ENCODE measurements at regions not wholly inside any gene's neighbourhood (a gene's known extent, or its start where the extent isn't known, plus 50 kb on each side); places are given as distances from the start of the nearest gene placed in this dataset.

DNA sequence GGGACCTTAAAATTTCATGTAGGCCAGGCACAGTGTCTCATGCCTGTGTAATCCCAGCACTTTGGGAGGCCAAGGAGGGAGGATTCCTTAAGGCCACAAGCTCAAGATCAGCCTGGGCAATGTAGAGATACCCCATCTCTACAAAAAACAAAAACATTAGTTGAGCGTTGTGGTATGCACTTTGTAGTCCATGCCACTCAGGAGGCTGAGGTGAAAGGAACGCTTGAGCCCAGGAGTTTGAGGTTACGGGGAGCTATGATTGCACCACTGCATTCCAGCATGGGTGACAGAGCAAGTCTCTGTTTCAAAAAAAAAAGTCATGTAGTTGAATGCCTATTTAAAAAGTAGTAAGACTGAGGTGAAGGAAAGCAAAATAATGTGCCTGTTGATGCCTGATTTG is 83.5 kb downstream of the TTC6 start (continued):
- TF ChIP-seq CENPT (CRISPR knock-in tag; IDR thresholded peaks at IDR 0.05; ENCODE audit: low read depth) (no peak), BHLHE40 (IDR thresholded peaks at IDR 0.05; ENCODE audit: low read length) (no peak), ZFAT (CRISPR knock-in tag; conservative IDR thresholded peaks at IDR 0.05) (no peak), ZNF282 (IDR thresholded peaks at IDR 0.05; ENCODE audit: partially characterized antibody) (no peak), NR3C1 (CRISPR knock-in tag; IDR thresholded peaks at IDR 0.05) (no peak), FOSL1 (CRISPR knock-in tag; IDR thresholded peaks at IDR 0.05; ENCODE audit: borderline replicate concordance) (no peak), CEBPG (CRISPR knock-in tag; IDR thresholded peaks at IDR 0.05) (peak; percentile 65), ZNF670 (CRISPR knock-in tag; IDR thresholded peaks at IDR 0.05; ENCODE audit: borderline replicate concordance) (no peak), ZNF556 (CRISPR knock-in tag; IDR thresholded peaks at IDR 0.05; ENCODE audit: borderline replicate concordance) (no peak), NCOA2 (CRISPR knock-in tag; IDR thresholded peaks at IDR 0.05) (no peak), ZNF782 (CRISPR knock-in tag; IDR thresholded peaks at IDR 0.05; ENCODE audit: borderline replicate concordance) (peak; percentile 66; the same call in 1 of the 2 replicates), CHD4 (IDR thresholded peaks at IDR 0.05; ENCODE audit: borderline replicate concordance, low read length) (no peak), ZNF256 (CRISPR knock-in tag; conservative IDR thresholded peaks at IDR 0.05) (no peak), EP300 (IDR thresholded peaks at IDR 0.05; ENCODE audit: low read depth in 2 of 2, low read length in 2 of 2) (0 out of 4 replicates have a peak, but pooled peaks of 1 of the 2 experiments have one; percentile 9), EP300 (CRISPR knock-in tag; IDR thresholded peaks at IDR 0.05; ENCODE audit: borderline replicate concordance) (no peak), JUND (CRISPR knock-in tag; IDR thresholded peaks at IDR 0.05) (peak; percentile 13; the same call in 1 of the 2 replicates), ERF (CRISPR knock-in tag; IDR thresholded peaks at IDR 0.05) (no peak), ZNF775 (CRISPR knock-in tag; IDR thresholded peaks at IDR 0.05; ENCODE audit: borderline replicate concordance) (no peak), SMAD3 (CRISPR knock-in tag; IDR thresholded peaks at IDR 0.05) (no peak)
- TF ChIP-seq, protein P1, sequence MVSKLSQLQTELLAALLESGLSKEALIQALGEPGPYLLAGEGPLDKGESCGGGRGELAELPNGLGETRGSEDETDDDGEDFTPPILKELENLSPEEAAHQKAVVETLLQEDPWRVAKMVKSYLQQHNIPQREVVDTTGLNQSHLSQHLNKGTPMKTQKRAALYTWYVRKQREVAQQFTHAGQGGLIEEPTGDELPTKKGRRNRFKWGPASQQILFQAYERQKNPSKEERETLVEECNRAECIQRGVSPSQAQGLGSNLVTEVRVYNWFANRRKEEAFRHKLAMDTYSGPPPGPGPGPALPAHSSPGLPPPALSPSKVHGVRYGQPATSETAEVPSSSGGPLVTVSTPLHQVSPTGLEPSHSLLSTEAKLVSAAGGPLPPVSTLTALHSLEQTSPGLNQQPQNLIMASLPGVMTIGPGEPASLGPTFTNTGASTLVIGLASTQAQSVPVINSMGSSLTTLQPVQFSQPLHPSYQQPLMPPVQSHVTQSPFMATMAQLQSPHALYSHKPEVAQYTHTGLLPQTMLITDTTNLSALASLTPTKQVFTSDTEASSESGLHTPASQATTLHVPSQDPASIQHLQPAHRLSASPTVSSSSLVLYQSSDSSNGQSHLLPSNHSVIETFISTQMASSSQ (IDR thresholded peaks at IDR 0.05; ENCODE audit: low read depth): no peak
- TF ChIP-seq, protein P1 (CRISPR knock-in tag; IDR thresholded peaks at IDR 0.05; ENCODE audit: borderline replicate concordance): no peak
- TF ChIP-seq, protein P2, sequence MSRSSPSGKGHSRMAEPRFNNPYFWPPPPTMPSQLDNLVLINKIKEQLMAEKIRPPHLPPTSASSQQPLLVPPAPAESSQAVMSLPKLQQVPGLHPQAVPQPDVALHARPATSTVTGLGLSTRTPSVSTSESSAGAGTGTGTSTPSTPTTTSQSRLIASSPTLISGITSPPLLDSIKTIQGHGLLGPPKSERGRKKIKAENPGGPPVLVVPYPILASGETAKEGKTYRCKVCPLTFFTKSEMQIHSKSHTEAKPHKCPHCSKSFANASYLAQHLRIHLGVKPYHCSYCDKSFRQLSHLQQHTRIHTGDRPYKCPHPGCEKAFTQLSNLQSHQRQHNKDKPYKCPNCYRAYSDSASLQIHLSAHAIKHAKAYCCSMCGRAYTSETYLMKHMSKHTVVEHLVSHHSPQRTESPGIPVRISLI (CRISPR knock-in tag; IDR thresholded peaks at IDR 0.05; ENCODE audit: borderline replicate concordance): peak; percentile 64; the same call in 1 of the 2 replicates
- TF ChIP-seq, protein P3, sequence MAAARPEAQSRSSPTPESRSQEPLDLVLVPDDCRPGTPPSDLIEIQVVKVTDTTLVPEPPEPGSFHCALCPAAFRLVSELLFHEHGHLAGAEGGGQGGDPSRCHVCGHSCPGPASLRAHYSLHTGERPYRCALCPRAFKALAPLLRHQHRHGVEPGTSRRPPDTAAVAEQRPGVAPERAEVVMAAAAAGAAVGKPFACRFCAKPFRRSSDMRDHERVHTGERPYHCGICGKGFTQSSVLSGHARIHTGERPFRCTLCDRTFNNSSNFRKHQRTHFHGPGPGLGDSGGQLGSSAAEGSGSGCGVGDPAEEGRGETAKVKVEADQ (CRISPR knock-in tag; IDR thresholded peaks at IDR 0.05; ENCODE audit: borderline replicate concordance): no peak
